K562 (cell line): ENCODE measurements at regions not wholly inside any gene's neighbourhood (a gene's known extent, or its start where the extent isn't known, plus 50 kb on each side); places are given as distances from the start of the nearest gene placed in this dataset.

Experiments used
- ATF3 ChIP-seq, 2 experiments: fragments of 450-650 bp in 1 of 2; sonication (generic) in 1 of 2; formaldehyde crosslinking in 1 of 2; IDR thresholded peaks in 1 of 2; conservative IDR thresholded peaks in 1 of 2; 2 replicates each; pipeline versions ENCODE4 v1.6.1 to v1.8.1; 2016 to 2023; ENCODE audit warnings: mild to moderate bottlenecking in 2 of 2, moderate library complexity in 2 of 2, inconsistent platforms in 1 of 2, missing genetic modification reagents in 1 of 2
- ATF7 ChIP-seq: fragments of 450-650 bp; IDR thresholded peaks from 2 replicates; pipeline ENCODE4 v1.7.1; 2014; ENCODE audit warnings: mild to moderate bottlenecking, moderate library complexity
- DPF2 ChIP-seq: fragments of 450-650 bp; IDR thresholded peaks from 2 replicates; pipeline ENCODE4 v1.6.1; 2016
- FOSL1 ChIP-seq: fragments of 200-800 bp; sonication (Bioruptor generic); conservative IDR thresholded peaks from 2 replicates; pipeline ENCODE4 v1.6.1; 2016; ENCODE audit warnings: missing genetic modification characterization, missing compliant biosample characterization
- FOXO4 ChIP-seq: fragments of 450-650 bp; formaldehyde crosslinking; IDR thresholded peaks from 2 replicates; pipeline ENCODE4 v1.4.0; 2020; ENCODE audit warnings: mild to moderate bottlenecking, moderate library complexity
- HDAC3 ChIP-seq: fragments of 450-650 bp; IDR thresholded peaks from 2 replicates; pipeline ENCODE4 v1.6.1; 2018; ENCODE audit warnings: borderline replicate concordance, mild to moderate bottlenecking, moderate library complexity; ENCODE audit not compliant: partially characterized antibody
- JUND ChIP-seq, 2 experiments: IDR thresholded peaks; 2 replicates in 1 of 2; 3 replicates in 1 of 2; pipeline ENCODE4 v1.6.1; 2011; ENCODE audit warnings: borderline replicate concordance in 2 of 2, low read depth in 2 of 2, low read length in 2 of 2, improper control_type of control experiment in 1 of 2, missing biosample characterization in 1 of 2, missing genetic modification characterization in 1 of 2, missing genetic modification reagents in 1 of 2
- KLF6 ChIP-seq: fragments of 250-450 bp; sonication (Bioruptor Pico); IDR thresholded peaks from 2 replicates; pipeline ENCODE4 v1.4.0; 2020; ENCODE audit warnings: mild to moderate bottlenecking, moderate library complexity, borderline replicate concordance
- MCM2 ChIP-seq: fragments of 450-650 bp; IDR thresholded peaks from 2 replicates; pipeline ENCODE4 v1.6.1; 2017; ENCODE audit warnings: low read depth, mild to moderate bottlenecking
- MTA3 ChIP-seq: fragments of 450-650 bp; formaldehyde crosslinking; IDR thresholded peaks from 2 replicates; pipeline ENCODE4 v1.6.1; 2017; ENCODE audit warnings: mild to moderate bottlenecking, borderline replicate concordance
- NFIC ChIP-seq: fragments of 450-650 bp; IDR thresholded peaks from 2 replicates; pipeline ENCODE4 v1.6.1; 2017; ENCODE audit warnings: mild to moderate bottlenecking, inconsistent platforms
- PML ChIP-seq: IDR thresholded peaks from 2 replicates; pipeline ENCODE4 v1.6.1; 2012; ENCODE audit warnings: low read length, inconsistent platforms
- PRDM10 ChIP-seq: fragments of 450-650 bp; IDR thresholded peaks from 2 replicates; pipeline ENCODE4 v1.6.1; 2018; ENCODE audit not compliant: partially characterized antibody
- RNF219 ChIP-seq: fragments of 250-450 bp; sonication (Bioruptor Pico); IDR thresholded peaks from 2 replicates; pipeline ENCODE4 v1.5.0; 2022; ENCODE audit warnings: mild to moderate bottlenecking
- SMAD4 ChIP-seq: fragments of 250-450 bp; sonication (Bioruptor Pico); conservative IDR thresholded peaks from 2 replicates; pipeline ENCODE4 v1.8.0; 2021; ENCODE audit warnings: inconsistent platforms, mild to moderate bottlenecking, moderate library complexity
- TRIM24 ChIP-seq, 2 experiments: fragments of 450-650 bp; IDR thresholded peaks; 2 replicates each; pipeline ENCODE4 v1.6.1; 2016
- VEZF1 ChIP-seq: fragments of 200-800 bp; sonication (Bioruptor generic); IDR thresholded peaks from 2 replicates; pipeline ENCODE4 v1.6.1; 2017; ENCODE audit warnings: missing genetic modification characterization, missing compliant biosample characterization
- ZFP30 ChIP-seq: fragments of 250-450 bp; sonication (Bioruptor Pico); IDR thresholded peaks from 2 replicates; pipeline ENCODE4 v1.8.0; 2022; ENCODE audit warnings: moderate library complexity, mild to moderate bottlenecking, inconsistent platforms, borderline replicate concordance

GRCh38 chr11:109892321-109892794 lies 200.8 kb upstream of the ZC3H12C start (continued):
- TF ChIP-seq MTA3 = no peak
- TF ChIP-seq HDAC3 = peak; percentile 56
- TF ChIP-seq VEZF1 (CRISPR knock-in tag) = peak; percentile 24; the same call in 1 of the 2 replicates
- TF ChIP-seq KLF6 (CRISPR knock-in tag) = no peak
- peak; percentile 75 for TF ChIP-seq JUND (IDR thresholded peaks at IDR 0.05; ENCODE audit: borderline replicate concordance, low read depth, low read length)
- peak; percentile 43; the same call in 1 of the 3 replicates for TF ChIP-seq JUND (tag; IDR thresholded peaks at IDR 0.05; ENCODE audit: borderline replicate concordance, low read depth, low read length)
- TF ChIP-seq FOXO4 (CRISPR knock-in tag) = no peak
- peak; percentile 45; the same call in 1 of the 2 replicates for TF ChIP-seq NFIC
- TF ChIP-seq RNF219 (CRISPR knock-in tag) = no peak
- peak; percentile 81 for TF ChIP-seq FOSL1 (tag)
- no peak for TF ChIP-seq ATF7
- no peak for TF ChIP-seq ZFP30 (CRISPR knock-in tag)
- peak; percentile 33 for TF ChIP-seq SMAD4 (CRISPR knock-in tag)
- peak; percentile 58 for TF ChIP-seq PRDM10
- no peak for TF ChIP-seq MCM2
- peak; percentile 35; the same call in 1 of the 2 replicates for TF ChIP-seq PML
- TF ChIP-seq DPF2 = peak; percentile 90
- peak; percentile 25 to 49; a peak in 2 of 4 replicates for TF ChIP-seq TRIM24 (IDR thresholded peaks at IDR 0.05)
- peak; percentile 63; the same call in 1 of the 2 replicates for TF ChIP-seq ATF3 (IDR thresholded peaks at IDR 0.05)
- no peak for TF ChIP-seq ATF3 (CRISPR knock-in tag; conservative IDR thresholded peaks at IDR 0.05)
